ENCODE measurements at regions not wholly inside any gene's neighbourhood (a gene's known extent, or its start where the extent isn't known, plus 50 kb on each side); places are given as distances from the start of the nearest gene placed in this dataset.

GRCh38 chr2:21945658-21946057 lies 821.9 kb downstream of the TDRD15 start:
- DNase-seq (ENCODE audit: low read depth): no peak

GRCh38 chr2:21947046-21947445 lies 823.3 kb downstream of the TDRD15 start:
- no peak for DNase-seq (ENCODE audit: low read depth)

GRCh38 chr2:21966139-21966538 lies 842.4 kb downstream of the TDRD15 start:
- DNase-seq (ENCODE audit: low read depth): no peak

GRCh38 chr2:21970971-21971370 lies 847.2 kb downstream of the TDRD15 start:
- DNase-seq (ENCODE audit: low read depth): no peak

- no peak for DNase-seq (ENCODE audit: low read depth)
Measured at GRCh38 chr2:21972586-21972985, 848.8 kb downstream of the TDRD15 start.

GRCh38 chr2:21981127-21981526 lies 857.4 kb downstream of the TDRD15 start:
- DNase-seq (ENCODE audit: low read depth): no peak

- DNase-seq (ENCODE audit: low read depth): no peak
Measured at GRCh38 chr2:21993002-21993401, 869.2 kb downstream of the TDRD15 start.

GRCh38 chr2:21996339-21996738 lies 872.6 kb downstream of the TDRD15 start:
- DNase-seq (ENCODE audit: low read depth): no peak

- DNase-seq (ENCODE audit: low read depth): no peak
Measured at GRCh38 chr2:21999522-21999921, 875.8 kb downstream of the TDRD15 start.

- no peak for DNase-seq (ENCODE audit: low read depth)
Measured at GRCh38 chr2:22002066-22002465, 878.3 kb downstream of the TDRD15 start.

GRCh38 chr2:22003270-22003669 lies 879.5 kb downstream of the TDRD15 start:
- DNase-seq (ENCODE audit: low read depth): no peak

- DNase-seq (ENCODE audit: low read depth): no peak
Measured at GRCh38 chr2:22011048-22011447, 887.3 kb downstream of the TDRD15 start.

- DNase-seq (ENCODE audit: low read depth): no peak
Measured at GRCh38 chr2:22020091-22020742, 896.4 kb downstream of the TDRD15 start.

GRCh38 chr2:22027345-22028005 lies 903.7 kb downstream of the TDRD15 start:
- DNase-seq (ENCODE audit: low read depth): no peak

- DNase-seq (ENCODE audit: low read depth): no peak
Measured at GRCh38 chr2:22035361-22035830, 911.6 kb downstream of the TDRD15 start.

GRCh38 chr2:22037274-22037673 lies 913.5 kb downstream of the TDRD15 start:
- DNase-seq (ENCODE audit: low read depth): no peak

GRCh38 chr2:22043784-22044183 lies 920.0 kb downstream of the TDRD15 start:
- DNase-seq (ENCODE audit: low read depth): no peak

GRCh38 chr2:22055784-22056620 lies 932.2 kb downstream of the TDRD15 start:
- no peak for DNase-seq (ENCODE audit: low read depth)

- no peak for DNase-seq (ENCODE audit: low read depth)
Measured at GRCh38 chr2:22056621-22057132, 932.9 kb downstream of the TDRD15 start.

- no peak for DNase-seq (ENCODE audit: low read depth)
Measured at GRCh38 chr2:22062679-22063078, 938.9 kb downstream of the TDRD15 start.

- DNase-seq (ENCODE audit: low read depth): no peak
Measured at GRCh38 chr2:22076454-22076853, 952.7 kb downstream of the TDRD15 start.

GRCh38 chr2:22078701-22079100 lies 954.9 kb downstream of the TDRD15 start:
- DNase-seq (ENCODE audit: low read depth): no peak
